ENCODE measurements at regions not wholly inside any gene's neighbourhood (a gene's known extent, or its start where the extent isn't known, plus 50 kb on each side); places are given as distances from the start of the nearest gene placed in this dataset.
"Not testable (repeated sequence)": the region's sequence is repeated elsewhere in the genome, so short reads cannot be mapped to it uniquely, and the experiment has no call there.

- ATAC-seq, result no peak
- H3K4me1 ChIP-seq, result peaks cover 0 to 3% (median 0%) of the 10 kb centered on the region in 12 donors
Observed at GRCh38 chr3:34890247-34890646, 749.1 kb upstream of the ARPP21 start.

GRCh38 chr3:34891941-34892340 is 747.4 kb upstream of the ARPP21 start:
- H3K36me3 ChIP-seq, result no peaks in the 10 kb centered on the region
- no peak for ATAC-seq
- H3K4me1 ChIP-seq, result peaks cover 0 to 3% (median 0%) of the 10 kb centered on the region in 12 donors
- H3K27me3 ChIP-seq, result no peaks in the 10 kb centered on the region
- H3K9me3 ChIP-seq, result no peaks in the 10 kb centered on the region
- no peak for TF ChIP-seq CTCF (IDR thresholded peaks at IDR 0.05)
- no peak for TF ChIP-seq POLR2A (IDR thresholded peaks at IDR 0.05)
- intact Hi-C loops (cut with DNase I), result no loop called here
- no peak overlapping the region for H3K27ac ChIP-seq
- DNase-seq, result no peak
- 57 to 69% (median 69%) methylated on average over 3 of the region's 3 CpGs for WGBS, 4 donors
- H3K4me3 ChIP-seq, result no peak overlapping the region

More at GRCh38 chr3:34890247-34890646, 749.1 kb upstream of the ARPP21 start:
- Histone ChIP-seq H3K9me3 (no peaks in the 10 kb centered on the region), H3K27ac (no peak overlapping the region), H3K4me3 (no peak overlapping the region), H3K36me3 (no peaks in the 10 kb centered on the region), H3K27me3 (no peaks in the 10 kb centered on the region)
- intact Hi-C loops (cut with DNase I), result no loop called here
- 96 to 100% (median 96%) methylated on average over 1 of the region's 1 CpG for WGBS, 4 donors
- DNase-seq, result no peak
- TF ChIP-seq CTCF (IDR thresholded peaks at IDR 0.05) (no peak), POLR2A (IDR thresholded peaks at IDR 0.05) (no peak)

- no peaks in the 10 kb centered on the region for H3K36me3 ChIP-seq
- H3K4me1 ChIP-seq, result no peaks in the 10 kb centered on the region
- H3K4me3 ChIP-seq, result no peak overlapping the region
- WGBS, 4 donors, result 59 to 81% (median 66%) methylated on average over 1 of the region's 1 CpG
- DNase-seq (no peak), ATAC-seq (no peak)
- no peaks in the 10 kb centered on the region for H3K9me3 ChIP-seq
- H3K27ac ChIP-seq, result no peak overlapping the region
- intact Hi-C loops (cut with DNase I), result no loop called here
- H3K27me3 ChIP-seq, result no peaks in the 10 kb centered on the region
- TF ChIP-seq POLR2A (IDR thresholded peaks at IDR 0.05) (no peak), CTCF (IDR thresholded peaks at IDR 0.05) (no peak)
Observed at GRCh38 chr3:34895841-34896240, 743.5 kb upstream of the ARPP21 start.

- WGBS, 4 donors, result 95 to 99% (median 96%) methylated on average over 4 of the region's 4 CpGs
Observed at GRCh38 chr3:34909679-34910078, 729.6 kb upstream of the ARPP21 start.

GRCh38 chr3:34919025-34919424 is 720.3 kb upstream of the ARPP21 start:
- no peaks in the 10 kb centered on the region for H3K27me3 ChIP-seq
- H3K9me3 ChIP-seq, result no peaks in the 10 kb centered on the region
- DNase-seq (no peak), ATAC-seq (no peak)
- H3K27ac ChIP-seq, result no peak overlapping the region
- H3K4me1 ChIP-seq, result no peaks in the 10 kb centered on the region
- no peak overlapping the region for H3K4me3 ChIP-seq
- intact Hi-C loops (cut with DNase I), result no loop called here
- no peak for TF ChIP-seq CTCF (IDR thresholded peaks at IDR 0.05)
- TF ChIP-seq POLR2A (IDR thresholded peaks at IDR 0.05), result no peak
- no peaks in the 10 kb centered on the region for H3K36me3 ChIP-seq

More at GRCh38 chr3:34909679-34910078, 729.6 kb upstream of the ARPP21 start:
- H3K4me1 ChIP-seq; DNase-seq; intact Hi-C loops (cut with DNase I); ATAC-seq; H3K36me3 ChIP-seq; H3K27me3 ChIP-seq; H3K4me3 ChIP-seq; H3K27ac ChIP-seq: not testable (repeated sequence)
- peaks cover 0 to 12% (median 0%) of the 10 kb centered on the region in 12 donors for H3K9me3 ChIP-seq
